K562 (cell line): ENCODE measurements at regions not wholly inside any gene's neighbourhood (a gene's known extent, or its start where the extent isn't known, plus 50 kb on each side); places are given as distances from the start of the nearest gene placed in this dataset.

Experiments
- ATAC-seq: fragments of 200-7000 bp; cut with Tn5 transposase; 3 replicates; pipeline ENCODE4 v1.9.1; 2020; ENCODE audit warnings: moderate library complexity
- BruUV-seq: library from RNA; stranded (reverse); fragments of 400-500 nt; replicated peaks from 2 replicates; lab custom pipeline; 2021; lab: Mats Ljungman, UMichigan
- CTCF ChIA-PET: fragments of 300-600 bp; formaldehyde crosslinking; extraction: SDS; loops from one replicate; lab custom pipeline; 2021; ENCODE audit warnings: low intra/inter-chr PET ratio; lab: Yijun Ruan, JAX
- POLR2A ChIA-PET: fragments of 300-600, 350-650 bp; sonication (Branson Sonifier 250); formaldehyde crosslinking; extraction: SDS; loops from one replicate; lab custom pipeline; 2021; ENCODE audit warnings: antibody characterized with exemption, inconsistent platforms; lab: Yijun Ruan, JAX
- DNase-seq, 4 experiments: peaks; one replicate each; pipeline versions ENCODE4 v3.0.0 to v3.0.0-alpha.2; 2011 to 2018; ENCODE audit warnings: low spot score in 3 of 4, mixed read lengths in 3 of 4; ENCODE audit errors: extremely low read depth in 1 of 4
- FAIRE-seq: peaks from 2 replicates; lab custom pipeline; 2011; peaks lifted over from hg19 to GRCh38; lab: Jason Lieb, UNC
- H2AFZ ChIP-seq: 2 replicates; pipeline ENCODE4 v1.6.0; 2011; ENCODE audit warnings: low read depth, low read length, control low read depth, inconsistent platforms
- H3K27ac ChIP-seq: fragments of 200-600 bp; 3 replicates; pipeline ENCODE4 v1.8.0; 2011; ENCODE audit warnings: low read depth, mild to moderate bottlenecking, control low read depth, inconsistent platforms, low read length, moderate library complexity, mixed read lengths; ENCODE audit errors: extremely low read depth
- H3K27me3 ChIP-seq, 2 experiments: fragments of 300-600 bp in 1 of 2; 2 replicates in 1 of 2; 3 replicates in 1 of 2; pipeline versions ENCODE4 v1.6.0 to v1.8.0; 2011; ENCODE audit warnings: inconsistent platforms in 2 of 2, low read length in 2 of 2, mild to moderate bottlenecking in 1 of 2, mixed read lengths in 1 of 2, moderate library complexity in 1 of 2; ENCODE audit not compliant: control insufficient read depth in 2 of 2, insufficient read depth in 2 of 2
- H3K36me3 ChIP-seq: fragments of 300-600 bp; 3 replicates; pipeline ENCODE4 v1.8.0; 2011; ENCODE audit warnings: mild to moderate bottlenecking, low read length, inconsistent platforms; ENCODE audit not compliant: control insufficient read depth, insufficient read depth
- H3K4me1 ChIP-seq, 2 experiments: fragments of 200-600 bp in 1 of 2; replicated peaks in 1 of 2; 2 replicates in 1 of 2; 3 replicates in 1 of 2; pipeline versions ENCODE4 v1.5.1 to v1.8.0; 2011; ENCODE audit warnings: inconsistent platforms in 2 of 2, low read length in 2 of 2, mild to moderate bottlenecking in 1 of 2, mixed read lengths in 1 of 2, moderate library complexity in 1 of 2; ENCODE audit not compliant: control insufficient read depth in 2 of 2, insufficient read depth in 2 of 2
- H3K4me2 ChIP-seq: 2 replicates; pipeline ENCODE4 v1.6.1; 2011; ENCODE audit warnings: low read length, control low read depth, inconsistent platforms, mixed read lengths; ENCODE audit not compliant: insufficient read depth
- H3K4me3 ChIP-seq: fragments of 200-600 bp; sonication (generic), shearing (Covaris generic); 2 replicates; pipeline ENCODE4 v1.5.1; 2016; ENCODE audit warnings: control low read depth, inconsistent platforms
- H3K79me2 ChIP-seq: fragments of 200-600 bp; 3 replicates; pipeline ENCODE4 v1.8.0; 2011; ENCODE audit warnings: low read length, inconsistent platforms; ENCODE audit not compliant: control insufficient read depth, insufficient read depth
- H3K9ac ChIP-seq, 2 experiments: 2 replicates each; pipeline versions ENCODE4 v1.6.0 to v1.6.1; 2011; ENCODE audit warnings: low read depth in 2 of 2, low read length in 2 of 2, control low read depth in 1 of 2, inconsistent platforms in 1 of 2, mild to moderate bottlenecking in 1 of 2, mixed read lengths in 1 of 2; ENCODE audit not compliant: insufficient read depth in 1 of 2
- H3K9me1 ChIP-seq: one replicate; pipeline ENCODE4 v1.6.0; 2011; ENCODE audit warnings: inconsistent platforms, mild to moderate bottlenecking, low read length, moderate library complexity; ENCODE audit not compliant: control insufficient read depth, insufficient read depth
- H3K9me3 ChIP-seq: replicated peaks from 2 replicates; pipeline ENCODE4 v1.5.1; 2011; ENCODE audit warnings: low read depth, low read length, inconsistent platforms; ENCODE audit not compliant: control insufficient read depth, insufficient read depth
- H4K20me1 ChIP-seq: replicated peaks from 2 replicates; pipeline ENCODE4 v1.6.1; 2011; ENCODE audit warnings: low read length, inconsistent platforms, mixed read lengths; ENCODE audit not compliant: control insufficient read depth, insufficient read depth
- ATF6 ChIP-seq: sonication (generic); formaldehyde crosslinking; IDR thresholded peaks from 2 replicates; pipeline ENCODE4 v1.4.0; 2020; ENCODE audit warnings: mild to moderate bottlenecking, missing genetic modification reagents
- BRD4 ChIP-seq: fragments of 200-600 bp; sonication (generic); IDR thresholded peaks from 2 replicates; pipeline ENCODE4 v1.6.1; 2017; ENCODE audit warnings: inconsistent platforms
- CEBPZ ChIP-seq: fragments of 150-350 bp; IDR thresholded peaks from 2 replicates; pipeline ENCODE4 v1.6.1; 2014; ENCODE audit warnings: low read depth, mild to moderate bottlenecking, low read length, borderline replicate concordance
- MBD1 ChIP-seq: fragments of 250-450 bp; sonication (Bioruptor Pico); IDR thresholded peaks from 2 replicates; pipeline ENCODE4 v1.8.0; 2022; ENCODE audit warnings: inconsistent platforms
- MITF ChIP-seq: IDR thresholded peaks from 2 replicates; pipeline ENCODE4 v1.6.1; 2014; ENCODE audit warnings: antibody characterized with exemption
- NCOR1 ChIP-seq: fragments of 450-650 bp; IDR thresholded peaks from 2 replicates; pipeline ENCODE4 v1.6.1; 2016; ENCODE audit warnings: mild to moderate bottlenecking, moderate library complexity
- RNF219 ChIP-seq: fragments of 250-450 bp; sonication (Bioruptor Pico); IDR thresholded peaks from 2 replicates; pipeline ENCODE4 v1.5.0; 2022; ENCODE audit warnings: mild to moderate bottlenecking
- SIN3B ChIP-seq: fragments of 450-650 bp; IDR thresholded peaks from 2 replicates; pipeline ENCODE4 v1.6.1; 2017; ENCODE audit warnings: low read depth, mild to moderate bottlenecking, moderate library complexity
- ZBTB1 ChIP-seq: sonication (generic); formaldehyde crosslinking; IDR thresholded peaks from 2 replicates; pipeline ENCODE4 v1.8.1; 2023; ENCODE audit warnings: missing genetic modification reagents, low read depth, mild to moderate bottlenecking, borderline replicate concordance
- ZBTB17 ChIP-seq: fragments of 450-650 bp; formaldehyde crosslinking; IDR thresholded peaks from 2 replicates; pipeline ENCODE4 v1.4.0; 2020; ENCODE audit warnings: mild to moderate bottlenecking
- ZNF695 ChIP-seq: fragments of 450-650 bp; formaldehyde crosslinking; IDR thresholded peaks from 2 replicates; pipeline ENCODE4 v1.4.0; 2020; ENCODE audit warnings: mild to moderate bottlenecking, moderate library complexity
- WGBS: fragments of 100-300 bp; shearing (Covaris generic); methylation state at CpG from one replicate; pipeline ENCODE4 v1.1.6; 2016; ENCODE audit warnings: low coverage, mixed read lengths; ENCODE audit not compliant: insufficient coverage; ENCODE audit errors: missing lambda C conversion rate; 5-methylcytosine and 5-hydroxymethylcytosine counted together
- in situ Hi-C: fragments of 300-500 bp; cut with MboI; formaldehyde crosslinking; loops from 4 replicates; pipeline ENCODE4 v1.15.0; 2018; ENCODE audit warnings: inconsistent platforms, mixed read lengths
- intact Hi-C: fragments of 100-400 bp; cut with micrococcal nuclease; formaldehyde crosslinking; loops from 2 replicates; pipeline ENCODE4 v1.14.2; 2022

- TF ChIP-seq CEBPZ (no peak), SIN3B (no peak), NCOR1 (no peak), MITF (no peak), BRD4 (no peak)
These were observed 348.4 kb upstream of the KLHL29 start (continued) for GRCh38 chr2:23036629-23037028.

- Histone ChIP-seq H3K4me3 (no peak overlapping the region), H3K4me2 (no peak overlapping the region), H3K27ac (no peak overlapping the region), H3K27me3 (no peaks in the 10 kb centered on the region), H3K4me1 (no peaks in the 10 kb centered on the region), H4K20me1 (no peaks in the 10 kb centered on the region), H3K79me2 (no peaks in the 10 kb centered on the region), H3K9ac (no peak overlapping the region), H2AFZ (no peak overlapping the region), H3K9me1 (no peaks in the 10 kb centered on the region), H3K36me3 (no peaks in the 10 kb centered on the region), H3K9me3 (no peaks in the 10 kb centered on the region)
- 0% methylated on average over 2 of the region's 2 CpGs for WGBS
- no peak for DNase-seq
- POLR2A ChIA-PET: no interaction called here
- BruUV-seq: no TSS peak
- in situ Hi-C loops: no loop called here
- intact Hi-C loops: no loop called here
- no peak for ATAC-seq
- CTCF ChIA-PET: no interaction called here
- no peak for FAIRE-seq
- no peak for TF ChIP-seq RNF219
- TF ChIP-seq MBD1 (CRISPR knock-in tag): no peak
- TF ChIP-seq ZNF695: no peak
- no peak for TF ChIP-seq ZBTB17 (CRISPR knock-in tag)
- TF ChIP-seq ZBTB1 (CRISPR knock-in tag): no peak
- no peak for TF ChIP-seq ATF6
These were observed 347.4 kb upstream of the KLHL29 start for GRCh38 chr2:23037596-23037995.
